ENCODE measurements at regions not wholly inside any gene's neighbourhood (a gene's known extent, or its start where the extent isn't known, plus 50 kb on each side); places are given as distances from the start of the nearest gene placed in this dataset.

DNA sequence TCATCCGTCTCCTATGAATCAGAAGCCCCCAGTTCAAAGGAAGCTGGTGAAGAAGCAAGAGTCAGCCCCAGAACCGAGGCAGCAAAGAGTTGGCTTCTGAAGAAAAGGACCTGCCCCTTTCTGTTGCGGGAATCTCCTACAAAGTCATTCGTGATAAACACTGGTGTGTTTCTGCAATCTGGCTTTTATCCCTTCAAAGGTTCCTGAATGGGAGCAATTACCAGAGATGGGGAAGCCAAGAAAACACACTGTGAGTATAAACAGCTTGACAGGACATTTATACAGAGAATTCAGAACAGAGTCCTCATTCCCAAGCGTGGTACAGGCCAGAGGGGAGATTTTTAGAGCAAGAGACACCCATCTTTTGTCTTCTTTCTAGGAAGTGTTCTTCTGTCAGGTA is 226.8 kb upstream of the LNX1 start:
- Histone ChIP-seq H3K4me1 (ENCODE audit: control insufficient read depth, insufficient read depth, low read length) (no peaks in the 10 kb centered on the region), H3K36me3 (ENCODE audit: control insufficient read depth, insufficient read depth, low read length) (no peaks in the 10 kb centered on the region), H3K27ac (ENCODE audit: low read length) (no peak overlapping the region), H3K4me3 (ENCODE audit: low read depth in 2 of 2, low read length in 2 of 2) (no peak overlapping the region), H3K9me3 (ENCODE audit: control insufficient read depth, insufficient read depth, low read depth, low read length) (no peaks in the 10 kb centered on the region), H3K27me3 (ENCODE audit: control insufficient read depth, insufficient read depth, low read length) (no peaks in the 10 kb centered on the region)
- ATAC-seq (no peak), DNase-seq (ENCODE audit: low read depth, low spot score) (no peak)
- intact Hi-C loops (cut with micrococcal nuclease; ENCODE audit: unreplicated experiment), result no loop called here
- TF ChIP-seq POLR2AphosphoS5 (IDR thresholded peaks at IDR 0.05; ENCODE audit: low read depth, low read length) (no peak), TCF7L2 (IDR thresholded peaks at IDR 0.05; ENCODE audit: low read depth, low read length) (no peak), SIN3A (IDR thresholded peaks at IDR 0.05; ENCODE audit: borderline replicate concordance, insufficient read depth, low read depth, low read length) (no peak)
- TF ChIP-seq, protein P1, sequence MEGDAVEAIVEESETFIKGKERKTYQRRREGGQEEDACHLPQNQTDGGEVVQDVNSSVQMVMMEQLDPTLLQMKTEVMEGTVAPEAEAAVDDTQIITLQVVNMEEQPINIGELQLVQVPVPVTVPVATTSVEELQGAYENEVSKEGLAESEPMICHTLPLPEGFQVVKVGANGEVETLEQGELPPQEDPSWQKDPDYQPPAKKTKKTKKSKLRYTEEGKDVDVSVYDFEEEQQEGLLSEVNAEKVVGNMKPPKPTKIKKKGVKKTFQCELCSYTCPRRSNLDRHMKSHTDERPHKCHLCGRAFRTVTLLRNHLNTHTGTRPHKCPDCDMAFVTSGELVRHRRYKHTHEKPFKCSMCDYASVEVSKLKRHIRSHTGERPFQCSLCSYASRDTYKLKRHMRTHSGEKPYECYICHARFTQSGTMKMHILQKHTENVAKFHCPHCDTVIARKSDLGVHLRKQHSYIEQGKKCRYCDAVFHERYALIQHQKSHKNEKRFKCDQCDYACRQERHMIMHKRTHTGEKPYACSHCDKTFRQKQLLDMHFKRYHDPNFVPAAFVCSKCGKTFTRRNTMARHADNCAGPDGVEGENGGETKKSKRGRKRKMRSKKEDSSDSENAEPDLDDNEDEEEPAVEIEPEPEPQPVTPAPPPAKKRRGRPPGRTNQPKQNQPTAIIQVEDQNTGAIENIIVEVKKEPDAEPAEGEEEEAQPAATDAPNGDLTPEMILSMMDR (IDR thresholded peaks at IDR 0.05), result no peak
- TF ChIP-seq, protein P2, sequence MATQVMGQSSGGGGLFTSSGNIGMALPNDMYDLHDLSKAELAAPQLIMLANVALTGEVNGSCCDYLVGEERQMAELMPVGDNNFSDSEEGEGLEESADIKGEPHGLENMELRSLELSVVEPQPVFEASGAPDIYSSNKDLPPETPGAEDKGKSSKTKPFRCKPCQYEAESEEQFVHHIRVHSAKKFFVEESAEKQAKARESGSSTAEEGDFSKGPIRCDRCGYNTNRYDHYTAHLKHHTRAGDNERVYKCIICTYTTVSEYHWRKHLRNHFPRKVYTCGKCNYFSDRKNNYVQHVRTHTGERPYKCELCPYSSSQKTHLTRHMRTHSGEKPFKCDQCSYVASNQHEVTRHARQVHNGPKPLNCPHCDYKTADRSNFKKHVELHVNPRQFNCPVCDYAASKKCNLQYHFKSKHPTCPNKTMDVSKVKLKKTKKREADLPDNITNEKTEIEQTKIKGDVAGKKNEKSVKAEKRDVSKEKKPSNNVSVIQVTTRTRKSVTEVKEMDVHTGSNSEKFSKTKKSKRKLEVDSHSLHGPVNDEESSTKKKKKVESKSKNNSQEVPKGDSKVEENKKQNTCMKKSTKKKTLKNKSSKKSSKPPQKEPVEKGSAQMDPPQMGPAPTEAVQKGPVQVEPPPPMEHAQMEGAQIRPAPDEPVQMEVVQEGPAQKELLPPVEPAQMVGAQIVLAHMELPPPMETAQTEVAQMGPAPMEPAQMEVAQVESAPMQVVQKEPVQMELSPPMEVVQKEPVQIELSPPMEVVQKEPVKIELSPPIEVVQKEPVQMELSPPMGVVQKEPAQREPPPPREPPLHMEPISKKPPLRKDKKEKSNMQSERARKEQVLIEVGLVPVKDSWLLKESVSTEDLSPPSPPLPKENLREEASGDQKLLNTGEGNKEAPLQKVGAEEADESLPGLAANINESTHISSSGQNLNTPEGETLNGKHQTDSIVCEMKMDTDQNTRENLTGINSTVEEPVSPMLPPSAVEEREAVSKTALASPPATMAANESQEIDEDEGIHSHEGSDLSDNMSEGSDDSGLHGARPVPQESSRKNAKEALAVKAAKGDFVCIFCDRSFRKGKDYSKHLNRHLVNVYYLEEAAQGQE (IDR thresholded peaks at IDR 0.05; ENCODE audit: insufficient read depth in 1 of 2, low read depth in 2 of 2, low read length in 1 of 2), result no peak
- in situ Hi-C loops (cut with HindIII; ENCODE audit: low pct_unique_long_range_greater_than_20kb, low sequenced_read_pairs), result no loop called here
- POLR2A ChIA-PET, result no interaction called here
- CTCF ChIA-PET, result interaction anchor here (0.8 kb wide), 1 partner anchor 13 kb away, joined by 6 read pairs; no protein-coding TSS in a partner anchor
- BruUV-seq (replicated peaks), result no TSS peak

DNA sequence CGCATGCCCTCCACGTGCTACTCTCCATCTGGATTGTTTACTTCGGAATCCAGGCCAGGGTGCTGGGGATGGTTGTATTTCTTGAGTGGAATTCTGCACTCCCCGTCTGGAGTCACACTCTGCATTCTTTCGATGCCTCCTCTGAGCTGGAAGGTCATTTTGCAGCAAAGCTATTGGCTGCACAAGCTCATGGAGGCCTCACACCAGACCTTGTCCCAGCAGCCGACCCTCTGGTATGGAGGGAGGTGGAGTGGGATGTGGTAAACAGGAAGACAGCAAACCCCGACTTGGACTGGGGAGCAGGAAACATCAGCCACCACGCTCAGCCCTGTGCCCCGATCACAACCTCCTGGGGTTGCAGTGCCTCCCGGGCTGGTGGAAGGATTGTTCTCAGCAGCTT is 225.3 kb upstream of the LNX1 start:
- H3K36me3 ChIP-seq (ENCODE audit: control insufficient read depth, insufficient read depth, low read length), result no peaks in the 10 kb centered on the region
- TF ChIP-seq TCF7L2 (IDR thresholded peaks at IDR 0.05; ENCODE audit: low read depth, low read length) (no peak), SIN3A (IDR thresholded peaks at IDR 0.05; ENCODE audit: borderline replicate concordance, insufficient read depth, low read depth, low read length) (no peak), POLR2AphosphoS5 (IDR thresholded peaks at IDR 0.05; ENCODE audit: low read depth, low read length) (no peak)
- TF ChIP-seq, protein P2 (IDR thresholded peaks at IDR 0.05; ENCODE audit: insufficient read depth in 1 of 2, low read depth in 2 of 2, low read length in 1 of 2), result no peak
- TF ChIP-seq, protein P1 (IDR thresholded peaks at IDR 0.05), result no peak
- H3K27me3 ChIP-seq (ENCODE audit: control insufficient read depth, insufficient read depth, low read length), result no peaks in the 10 kb centered on the region
- no peak overlapping the region for H3K27ac ChIP-seq (ENCODE audit: low read length)
- no peaks in the 10 kb centered on the region for H3K4me1 ChIP-seq (ENCODE audit: control insufficient read depth, insufficient read depth, low read length)
- in situ Hi-C loops (cut with HindIII; ENCODE audit: low pct_unique_long_range_greater_than_20kb, low sequenced_read_pairs), result no loop called here
- BruUV-seq (replicated peaks), result no TSS peak
- CTCF ChIA-PET, result no interaction called here
- ATAC-seq (no peak), DNase-seq (ENCODE audit: low read depth, low spot score) (no peak)
- no peaks in the 10 kb centered on the region for H3K9me3 ChIP-seq (ENCODE audit: control insufficient read depth, insufficient read depth, low read depth, low read length)
- intact Hi-C loops (cut with micrococcal nuclease; ENCODE audit: unreplicated experiment), result no loop called here
- no peak overlapping the region for H3K4me3 ChIP-seq (ENCODE audit: low read depth in 2 of 2, low read length in 2 of 2)
- POLR2A ChIA-PET, result no interaction called here

Data from Panc1 (cell line).